AG08395 (cell line): ENCODE measurements at regions not wholly inside any gene's neighbourhood (a gene's known extent, or its start where the extent isn't known, plus 50 kb on each side); places are given as distances from the start of the nearest gene placed in this dataset.
"Not testable (repeated sequence)": the region's sequence is repeated elsewhere in the genome, so short reads cannot be mapped to it uniquely, and the experiment has no call there.

Experiments
- DNase-seq: peaks from one replicate; pipeline ENCODE4 v3.0.0; 2012; ENCODE audit warnings: mixed read lengths, low spot score

- DNase-seq: no peak
Measured at GRCh38 chr18:43341014-43341413, 63.7 kb upstream of the SYT4 start.

- no peak for DNase-seq
Measured at GRCh38 chr18:43350176-43350575, 72.9 kb upstream of the SYT4 start.

GRCh38 chr18:43364535-43364934 is 87.2 kb upstream of the SYT4 start:
- no peak for DNase-seq

GRCh38 chr18:43367895-43368294 is 90.6 kb upstream of the SYT4 start:
- no peak for DNase-seq

GRCh38 chr18:43369311-43369710 is 92.0 kb upstream of the SYT4 start:
- DNase-seq: not testable (repeated sequence)

GRCh38 chr18:43372773-43373172 is 95.5 kb upstream of the SYT4 start:
- no peak for DNase-seq

- DNase-seq: no peak
Measured at GRCh38 chr18:43380104-43380672, 102.9 kb upstream of the SYT4 start.

GRCh38 chr18:43382641-43383403 is 105.5 kb upstream of the SYT4 start:
- DNase-seq: no peak

GRCh38 chr18:43389163-43389562 is 111.9 kb upstream of the SYT4 start:
- no peak for DNase-seq

- no peak for DNase-seq
Measured at GRCh38 chr18:43392168-43392567, 114.9 kb upstream of the SYT4 start.

GRCh38 chr18:43393174-43393573 is 115.9 kb upstream of the SYT4 start:
- no peak for DNase-seq

- DNase-seq: no peak
Measured at GRCh38 chr18:43396266-43396665, 119.0 kb upstream of the SYT4 start.

- no peak for DNase-seq
Measured at GRCh38 chr18:43398601-43399000, 121.3 kb upstream of the SYT4 start.

- no peak for DNase-seq
Measured at GRCh38 chr18:43405097-43405496, 127.8 kb upstream of the SYT4 start.

- DNase-seq: no peak
Measured at GRCh38 chr18:43414006-43414405, 136.7 kb upstream of the SYT4 start.

GRCh38 chr18:43420091-43420490 is 142.8 kb upstream of the SYT4 start:
- no peak for DNase-seq

- DNase-seq: no peak
Measured at GRCh38 chr18:43420950-43421349, 143.7 kb upstream of the SYT4 start.

- DNase-seq: no peak
Measured at GRCh38 chr18:43422518-43422917, 145.2 kb upstream of the SYT4 start.

GRCh38 chr18:43435851-43436250 is 158.6 kb upstream of the SYT4 start:
- no peak for DNase-seq

- DNase-seq: no peak
Measured at GRCh38 chr18:43442131-43442530, 164.8 kb upstream of the SYT4 start.

GRCh38 chr18:43442571-43442970 is 165.3 kb upstream of the SYT4 start:
- no peak for DNase-seq

GRCh38 chr18:43465483-43465882 is 188.2 kb upstream of the SYT4 start:
- no peak for DNase-seq

GRCh38 chr18:43471873-43472272 is 194.6 kb upstream of the SYT4 start:
- DNase-seq: no peak

GRCh38 chr18:43481069-43481468 is 203.8 kb upstream of the SYT4 start:
- DNase-seq: no peak
